NCI-H1694 treated with DMSO at 0.1 percent for 48 hours (cell line): ENCODE measurements at regions not wholly inside any gene's neighbourhood (a gene's known extent, or its start where the extent isn't known, plus 50 kb on each side); places are given as distances from the start of the nearest gene placed in this dataset.
"Not testable (repeated sequence)": the region's sequence is repeated elsewhere in the genome, so short reads cannot be mapped to it uniquely, and the experiment has no call there.

Experiments used
- DNase-seq: peaks from one replicate; lab custom pipeline; 2025; lab: John Stamatoyannopoulos, UW

DNA sequence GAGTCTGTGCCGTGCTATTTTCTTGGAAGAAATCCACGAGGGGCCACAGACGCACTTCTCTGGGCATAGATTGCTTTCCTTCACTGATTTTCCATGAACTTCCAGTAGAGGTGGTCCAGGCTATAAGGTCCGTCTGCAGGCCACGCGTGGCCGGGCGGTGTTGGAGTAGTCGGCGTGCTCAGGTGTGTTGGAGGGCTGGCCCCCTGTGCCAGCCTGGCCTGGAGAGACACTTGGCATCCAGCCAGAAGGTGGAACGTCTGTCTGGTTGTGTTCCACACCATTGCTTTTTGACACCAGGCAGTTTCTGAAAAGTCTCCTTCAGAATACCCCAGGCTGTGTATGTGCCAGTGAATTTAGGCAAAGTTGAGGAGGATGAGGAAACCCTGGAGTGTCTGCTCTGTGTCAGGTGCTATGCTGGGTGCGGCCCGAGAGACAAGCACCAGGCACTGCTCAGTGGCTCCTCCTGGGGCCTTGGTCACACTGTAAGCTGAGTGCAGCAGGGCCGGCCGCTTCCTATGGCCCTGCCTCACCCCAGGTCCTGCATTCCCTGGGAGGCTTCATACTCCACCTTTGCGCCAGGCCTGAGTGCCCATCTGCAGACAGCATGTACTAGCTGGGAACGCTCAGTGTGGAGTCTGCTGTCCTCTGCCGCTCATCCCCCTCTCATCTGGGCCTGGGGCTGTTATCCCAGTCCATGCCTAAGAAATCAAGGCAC lies 52.1 kb upstream of the TAMM41 start:
- no peak for DNase-seq

GRCh38 chr3:11899389-11899788 lies 52.7 kb upstream of the TAMM41 start:
- DNase-seq: not testable (repeated sequence)

- no peak for DNase-seq
These were observed 53.1 kb upstream of the TAMM41 start for GRCh38 chr3:11899826-11900225.

GRCh38 chr3:11900824-11901223 lies 54.1 kb upstream of the TAMM41 start:
- no peak for DNase-seq

GRCh38 chr3:11901286-11901875 lies 54.7 kb upstream of the TAMM41 start:
- no peak for DNase-seq

- no peak for DNase-seq
These were observed 56.4 kb upstream of the TAMM41 start for GRCh38 chr3:11903047-11903446.

- no peak for DNase-seq
These were observed 56.8 kb upstream of the TAMM41 start for GRCh38 chr3:11903447-11903846.

- DNase-seq: no peak
These were observed 57.5 kb upstream of the TAMM41 start for GRCh38 chr3:11904157-11904556.

DNA sequence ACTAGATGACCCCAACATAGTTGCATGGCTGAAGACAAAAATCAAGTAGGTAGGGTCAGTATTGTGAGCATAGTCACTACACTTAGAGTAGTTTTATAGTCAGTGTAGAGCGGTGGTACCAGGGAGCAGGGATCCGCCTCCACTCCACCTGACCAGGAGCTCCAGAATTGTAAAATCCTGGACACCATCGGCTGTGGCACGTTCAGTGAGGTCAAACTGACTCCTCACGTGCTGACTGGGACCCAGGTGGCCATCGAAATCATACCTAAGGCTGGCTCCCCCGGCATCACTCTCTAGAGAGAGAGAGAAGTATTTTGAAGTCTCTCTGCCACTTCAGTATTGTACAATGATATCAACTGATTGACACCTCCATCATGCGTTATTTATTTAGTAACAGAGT lies 59.7 kb upstream of the TAMM41 start:
- DNase-seq: no peak

GRCh38 chr3:11907667-11908660 lies 61.3 kb upstream of the TAMM41 start:
- no peak for DNase-seq

GRCh38 chr3:11908981-11909698 lies 62.5 kb upstream of the TAMM41 start:
- no peak for DNase-seq

DNA sequence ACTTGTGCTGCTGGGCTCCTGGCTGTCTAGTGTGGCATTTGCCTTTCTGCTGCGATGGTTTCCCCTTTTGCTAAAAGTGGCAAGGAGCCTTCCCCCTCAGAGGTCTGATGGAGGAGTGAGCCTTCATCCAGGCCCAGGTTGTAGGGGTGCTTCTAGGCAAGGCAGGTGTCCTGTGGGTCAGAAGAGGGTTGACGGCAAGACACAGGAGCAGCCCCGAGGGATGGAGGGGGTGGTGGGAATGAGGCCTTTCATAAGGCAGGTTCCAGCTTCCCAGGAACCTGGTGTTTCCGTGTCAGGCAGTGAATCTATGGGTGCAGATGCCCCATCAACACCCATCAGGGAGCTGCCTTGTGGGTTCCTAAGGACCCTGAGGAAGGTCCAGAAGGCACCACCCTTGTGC lies 63.0 kb upstream of the TAMM41 start:
- no peak for DNase-seq

- DNase-seq: not testable (repeated sequence)
These were observed 63.7 kb upstream of the TAMM41 start for GRCh38 chr3:11910216-11910930.

DNA sequence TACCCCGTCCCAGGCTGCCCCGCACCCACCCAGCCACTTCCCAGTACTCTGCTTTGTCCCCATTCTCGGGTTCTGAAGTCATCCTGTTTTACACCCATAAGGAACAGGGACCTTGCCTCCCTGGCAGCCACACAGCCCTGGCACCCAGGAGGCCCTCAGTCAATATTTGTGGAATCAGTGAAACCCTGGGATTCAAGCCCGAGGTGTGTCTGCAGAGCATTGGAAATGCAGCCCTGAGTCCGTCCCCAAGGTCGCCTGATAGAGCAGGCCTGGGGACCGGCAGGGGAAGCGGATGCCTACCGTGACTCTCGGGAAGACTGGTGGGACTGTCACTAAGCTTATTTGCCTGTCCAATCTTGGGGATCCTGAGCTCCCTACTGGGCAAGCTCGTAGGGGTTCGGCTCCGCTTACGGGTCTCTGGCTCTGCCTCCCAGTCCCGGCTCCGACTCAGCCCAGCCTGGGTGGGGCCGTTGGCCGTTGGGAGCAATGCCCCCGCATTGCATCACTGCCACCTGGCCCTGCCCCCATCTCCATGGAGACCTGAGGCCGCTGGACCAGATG lies 64.4 kb upstream of the TAMM41 start:
- no peak for DNase-seq

DNA sequence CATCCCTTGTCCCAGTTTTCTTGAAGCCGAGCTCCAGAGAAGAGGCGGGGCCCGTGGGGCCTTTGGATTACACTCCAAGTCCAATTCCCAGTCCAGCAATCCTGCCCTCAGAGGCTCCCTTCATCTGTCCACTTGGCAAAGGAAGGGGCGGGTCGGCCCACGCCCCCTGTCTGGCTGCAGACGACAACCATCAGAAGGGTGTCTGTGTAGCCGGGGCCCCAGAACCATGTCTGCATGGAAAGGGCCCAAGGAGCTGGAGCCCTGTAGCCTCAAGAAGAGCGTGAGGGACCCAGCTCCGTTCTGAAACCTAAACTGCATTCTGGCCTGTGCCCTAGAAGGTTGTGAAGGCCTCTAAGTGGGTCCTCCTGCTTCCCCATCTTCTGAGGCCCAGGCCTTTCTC lies 65.2 kb upstream of the TAMM41 start:
- not testable (repeated sequence) for DNase-seq

DNA sequence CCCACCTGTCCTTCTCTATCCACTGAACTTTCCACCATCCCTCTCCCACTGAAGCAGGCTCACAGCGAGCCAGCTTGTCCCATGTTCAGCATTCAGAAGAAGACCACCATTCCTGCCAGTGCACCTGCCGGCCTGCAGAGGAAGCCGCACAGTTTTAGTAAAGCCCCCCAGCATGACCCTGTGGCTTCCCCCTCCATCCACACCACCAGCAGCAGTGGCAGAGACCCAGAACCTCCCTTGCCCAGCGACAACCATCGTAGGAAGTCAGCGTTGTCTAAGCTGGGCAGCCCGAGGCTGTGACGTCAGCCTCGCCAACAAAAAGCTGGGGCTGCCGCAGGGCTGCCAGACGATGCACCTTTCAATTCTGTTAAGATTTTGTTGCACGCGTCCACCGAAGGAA lies 66.6 kb upstream of the TAMM41 start:
- no peak for DNase-seq

GRCh38 chr3:11914041-11914440 lies 67.4 kb upstream of the TAMM41 start:
- no peak for DNase-seq

DNA sequence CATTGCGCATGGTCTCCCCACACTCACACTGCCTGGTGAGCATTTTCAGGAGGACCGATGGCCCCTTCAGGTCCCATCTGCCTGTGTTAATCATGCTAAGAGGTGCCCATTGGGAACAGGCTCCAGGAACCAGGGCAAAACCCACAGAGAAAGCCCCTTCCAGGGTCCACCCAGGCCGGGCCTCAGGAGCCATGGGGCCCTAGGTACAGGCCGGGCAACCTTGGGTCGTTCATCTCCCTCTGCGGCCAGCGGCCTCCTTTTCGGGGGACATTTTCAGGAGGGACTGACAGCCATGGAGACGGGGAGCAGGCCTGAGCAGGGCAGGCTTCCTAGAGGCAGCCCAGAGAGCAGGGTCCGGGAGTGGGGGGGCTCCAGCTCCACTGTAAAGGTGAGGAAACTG lies 68.0 kb upstream of the TAMM41 start:
- DNase-seq: no peak

GRCh38 chr3:11915621-11916424 lies 69.1 kb upstream of the TAMM41 start:
- no peak for DNase-seq

GRCh38 chr3:11916425-11916762 lies 69.7 kb upstream of the TAMM41 start:
- DNase-seq: not testable (repeated sequence)
